Neural cell (in vitro differentiated cells): ENCODE measurements at regions not wholly inside any gene's neighbourhood (a gene's known extent, or its start where the extent isn't known, plus 50 kb on each side); places are given as distances from the start of the nearest gene placed in this dataset.

Experiments used
- CTCF ChIP-seq: fragments of 450-650 bp; IDR thresholded peaks from 2 replicates; pipeline ENCODE4 v1.5.1; 2014; ENCODE audit warnings: antibody characterized with exemption, mild to moderate bottlenecking, moderate library complexity; ENCODE audit not compliant: poor library complexity, severe bottlenecking
- EZH2 ChIP-seq: fragments of 200-600, 300-800 bp; shearing (Covaris generic), sonication (generic); IDR thresholded peaks from 2 replicates; pipeline ENCODE4 v1.6.1; 2014; ENCODE audit warnings: antibody characterized with exemption, low read length, borderline replicate concordance, mild to moderate bottlenecking; ENCODE audit not compliant: insufficient read depth, poor library complexity, severe bottlenecking
- MXI1 ChIP-seq: fragments of 450-650 bp; conservative IDR thresholded peaks from 2 replicates; pipeline ENCODE4 v1.6.1; 2014; ENCODE audit warnings: antibody characterized with exemption, mild to moderate bottlenecking; ENCODE audit not compliant: poor library complexity, severe bottlenecking
- POLR2AphosphoS5 ChIP-seq: IDR thresholded peaks from 2 replicates; pipeline ENCODE4 v1.6.1; 2012
- REST ChIP-seq: IDR thresholded peaks from 2 replicates; pipeline ENCODE4 v1.6.1; 2012; ENCODE audit warnings: borderline replicate concordance
- SMC3 ChIP-seq: fragments of 450-650 bp; conservative IDR thresholded peaks from 2 replicates; pipeline ENCODE4 v1.6.1; 2014; ENCODE audit warnings: antibody characterized with exemption, mild to moderate bottlenecking, moderate library complexity; ENCODE audit not compliant: poor library complexity

GRCh38 chr12:34249271-34249670 lies 227.0 kb downstream of the ALG10 start:
- TF ChIP-seq MXI1 (no peak), REST (no peak), POLR2AphosphoS5 (no peak), CTCF (no peak), EZH2 (no peak), SMC3 (no peak)
